Fibroblast of skin of left quadriceps (primary cell): ENCODE measurements at regions not wholly inside any gene's neighbourhood (a gene's known extent, or its start where the extent isn't known, plus 50 kb on each side); places are given as distances from the start of the nearest gene placed in this dataset.
"Not testable (repeated sequence)": the region's sequence is repeated elsewhere in the genome, so short reads cannot be mapped to it uniquely, and the experiment has no call there.

ENCODE experiments used
- DNase-seq, 2 experiments: peaks; one replicate each; pipeline ENCODE4 v3.0.0-alpha.2; 2013; ENCODE audit warnings: low read depth in 2 of 2

GRCh38 chr11:126149759-126150625 is 61.5 kb downstream of the RPUSD4 start:
- DNase-seq: no peak

GRCh38 chr11:126148317-126148716 is 63.1 kb downstream of the RPUSD4 start:
- no peak for DNase-seq

- DNase-seq: no peak
Measured at GRCh38 chr11:126147208-126148111, 64.0 kb downstream of the RPUSD4 start.

- DNase-seq: no peak
Measured at GRCh38 chr11:126146454-126147192, 64.8 kb downstream of the RPUSD4 start.

GRCh38 chr11:126145954-126146353 is 65.5 kb downstream of the RPUSD4 start:
- no peak for DNase-seq

- DNase-seq: not testable (repeated sequence)
Measured at GRCh38 chr11:126143491-126143890, 68.0 kb downstream of the RPUSD4 start.

- peak; percentile 88 to 91 for DNase-seq
Measured at GRCh38 chr11:126140926-126141280, 70.5 kb downstream of the RPUSD4 start.

GRCh38 chr11:126140201-126140925 is 71.1 kb downstream of the RPUSD4 start:
- no peak for DNase-seq

- peak; percentile 73 to 77 for DNase-seq
Measured at GRCh38 chr11:126139111-126140091, 72.0 kb downstream of the RPUSD4 start.

GRCh38 chr11:126138636-126139035 is 72.8 kb downstream of the RPUSD4 start:
- no peak for DNase-seq

GRCh38 chr11:126137136-126137535 is 74.3 kb downstream of the RPUSD4 start:
- no peak for DNase-seq

GRCh38 chr11:126136507-126136906 is 73.8 kb upstream of the CDON start:
- DNase-seq: peak; percentile 87 to 91

- peak; percentile 75 to 77 for DNase-seq
Measured at GRCh38 chr11:126135235-126136176, 72.8 kb upstream of the CDON start.

GRCh38 chr11:126134461-126135155 is 71.9 kb upstream of the CDON start:
- DNase-seq: no peak

GRCh38 chr11:126133901-126134300 is 71.2 kb upstream of the CDON start:
- DNase-seq: no peak

- DNase-seq: no peak
Measured at GRCh38 chr11:126132319-126132718, 69.7 kb upstream of the CDON start.

GRCh38 chr11:126130781-126131180 is 68.1 kb upstream of the CDON start:
- not testable (repeated sequence) for DNase-seq
